ENCODE measurements at regions not wholly inside any gene's neighbourhood (a gene's known extent, or its start where the extent isn't known, plus 50 kb on each side); places are given as distances from the start of the nearest gene placed in this dataset.

GRCh38 chr1:234549447-234550021, 60.4 kb downstream of the IRF2BP2 start:
- Histone ChIP-seq H3K9me3 (no peaks in the 10 kb centered on the region), H3K27me3 (no peaks in the 10 kb centered on the region), H3K27ac (no peak overlapping the region), H3K36me3 (no peaks in the 10 kb centered on the region), H3K4me1 (peaks cover 8 to 30% (median 13%) of the 10 kb centered on the region in 3 donors), H3K4me3 (no peak overlapping the region)
- no peak for DNase-seq
- TF ChIP-seq CTCF (IDR thresholded peaks at IDR 0.05) (no peak), POLR2A (IDR thresholded peaks at IDR 0.05) (no peak)
- 98 to 100% methylated on average over 5 to 6 of the region's 10 CpGs for WGBS, 2 donors
- intact Hi-C loops (cut with DNase I), result no loop called here

GRCh38 chr1:234546890-234547788, 62.8 kb downstream of the IRF2BP2 start:
- H3K9me3 ChIP-seq, result no peaks in the 10 kb centered on the region
- intact Hi-C loops (cut with DNase I), result no loop called here
- TF ChIP-seq POLR2A (IDR thresholded peaks at IDR 0.05) (no peak), CTCF (IDR thresholded peaks at IDR 0.05) (no peak)
- no peak overlapping the region for H3K4me3 ChIP-seq
- no peaks in the 10 kb centered on the region for H3K36me3 ChIP-seq
- H3K27ac ChIP-seq, result peak overlapping the region in 2 of 4 donors; percentile 14 to 99
- peaks cover 17 to 38% (median 20%) of the 10 kb centered on the region in 3 donors for H3K4me1 ChIP-seq
- DNase-seq, result no peak
- H3K27me3 ChIP-seq, result no peaks in the 10 kb centered on the region
- 83 to 88% methylated on average over 6 of the region's 6 CpGs for WGBS, 2 donors

- H3K9me3 ChIP-seq, result no peaks in the 10 kb centered on the region
- intact Hi-C loops (cut with DNase I), result no loop called here
- 88 to 96% methylated on average over 7 of the region's 7 CpGs for WGBS, 2 donors
- no peak for DNase-seq
- peaks cover 19 to 46% (median 24%) of the 10 kb centered on the region in 3 donors for H3K4me1 ChIP-seq
- H3K27ac ChIP-seq, result peak overlapping the region in 2 of 4 donors; percentile 98 to 99
- no peaks in the 10 kb centered on the region for H3K27me3 ChIP-seq
- H3K36me3 ChIP-seq, result no peaks in the 10 kb centered on the region
- TF ChIP-seq CTCF (IDR thresholded peaks at IDR 0.05) (no peak), POLR2A (IDR thresholded peaks at IDR 0.05) (no peak)
- H3K4me3 ChIP-seq, result no peak overlapping the region
These were observed 63.6 kb downstream of the IRF2BP2 start for GRCh38 chr1:234546387-234546704.

- H3K27ac ChIP-seq, result peak overlapping the region in 3 of 4 donors; percentile 88 to 99 (median 98)
- no peak for DNase-seq
- H3K27me3 ChIP-seq, result no peaks in the 10 kb centered on the region
- no peaks in the 10 kb centered on the region for H3K36me3 ChIP-seq
- intact Hi-C loops (cut with DNase I), result no loop called here
- peaks cover 24 to 52% (median 25%) of the 10 kb centered on the region in 3 donors for H3K4me1 ChIP-seq
- no peak overlapping the region for H3K4me3 ChIP-seq
- no peaks in the 10 kb centered on the region for H3K9me3 ChIP-seq
- TF ChIP-seq CTCF (IDR thresholded peaks at IDR 0.05) (no peak), POLR2A (IDR thresholded peaks at IDR 0.05) (no peak)
- 69 to 89% methylated on average over 13 to 14 of the region's 14 CpGs for WGBS, 2 donors
These were observed 64.2 kb downstream of the IRF2BP2 start for GRCh38 chr1:234545517-234546386.
